HEK293 (cell line): ENCODE measurements at regions not wholly inside any gene's neighbourhood (a gene's known extent, or its start where the extent isn't known, plus 50 kb on each side); places are given as distances from the start of the nearest gene placed in this dataset.

Experiments used
- BCL11A ChIP-seq: fragments of 450-650 bp; formaldehyde crosslinking; IDR thresholded peaks from 2 replicates; pipeline ENCODE4 v1.5.1; 2016; ENCODE audit warnings: low read depth, missing biosample characterization, missing genetic modification characterization
- GLI2 ChIP-seq: fragments of 450-650 bp; formaldehyde crosslinking; IDR thresholded peaks from 2 replicates; pipeline ENCODE4; 2017; ENCODE audit warnings: missing biosample characterization, missing genetic modification characterization, low read depth, borderline replicate concordance
- TCF7L2 ChIP-seq: IDR thresholded peaks from 2 replicates; pipeline ENCODE4 v1.6.1; 2011; ENCODE audit warnings: low read depth, mild to moderate bottlenecking, inconsistent platforms, low read length, moderate library complexity, borderline replicate concordance
- TRIM28 ChIP-seq: IDR thresholded peaks from 2 replicates; pipeline ENCODE4 v1.6.1; 2011; ENCODE audit warnings: low read length, control low read depth, borderline replicate concordance
- ZNF501 ChIP-seq: fragments of 450-650 bp; formaldehyde crosslinking; IDR thresholded peaks from 2 replicates; pipeline ENCODE4 v1.5.1; 2016; ENCODE audit warnings: missing biosample characterization, missing genetic modification characterization
- ZNF658 ChIP-seq: fragments of 450-650 bp; formaldehyde crosslinking; IDR thresholded peaks from 2 replicates; pipeline ENCODE4; 2016; ENCODE audit warnings: missing biosample characterization, missing genetic modification characterization
- ZNF785 ChIP-seq: fragments of 450-650 bp; formaldehyde crosslinking; IDR thresholded peaks from 2 replicates; pipeline ENCODE4 v1.5.1; 2016; ENCODE audit warnings: missing biosample characterization, missing genetic modification characterization
- TF ChIP-seq, protein P1 (sequence below): fragments of 450-650 bp; formaldehyde crosslinking; IDR thresholded peaks from 2 replicates; pipeline ENCODE4 v1.5.1; 2016; ENCODE audit warnings: missing biosample characterization, missing genetic modification characterization
- TF ChIP-seq, protein P2 (sequence below): fragments of 450-650 bp; formaldehyde crosslinking; IDR thresholded peaks from 2 replicates; pipeline ENCODE4 v1.5.1; 2016; ENCODE audit warnings: missing biosample characterization, missing genetic modification characterization
- TF ChIP-seq, protein P3 (sequence below): fragments of 450-650 bp; formaldehyde crosslinking; IDR thresholded peaks from 2 replicates; pipeline ENCODE4 v1.5.1; 2016; ENCODE audit warnings: missing biosample characterization, missing genetic modification characterization, borderline replicate concordance

DNA sequence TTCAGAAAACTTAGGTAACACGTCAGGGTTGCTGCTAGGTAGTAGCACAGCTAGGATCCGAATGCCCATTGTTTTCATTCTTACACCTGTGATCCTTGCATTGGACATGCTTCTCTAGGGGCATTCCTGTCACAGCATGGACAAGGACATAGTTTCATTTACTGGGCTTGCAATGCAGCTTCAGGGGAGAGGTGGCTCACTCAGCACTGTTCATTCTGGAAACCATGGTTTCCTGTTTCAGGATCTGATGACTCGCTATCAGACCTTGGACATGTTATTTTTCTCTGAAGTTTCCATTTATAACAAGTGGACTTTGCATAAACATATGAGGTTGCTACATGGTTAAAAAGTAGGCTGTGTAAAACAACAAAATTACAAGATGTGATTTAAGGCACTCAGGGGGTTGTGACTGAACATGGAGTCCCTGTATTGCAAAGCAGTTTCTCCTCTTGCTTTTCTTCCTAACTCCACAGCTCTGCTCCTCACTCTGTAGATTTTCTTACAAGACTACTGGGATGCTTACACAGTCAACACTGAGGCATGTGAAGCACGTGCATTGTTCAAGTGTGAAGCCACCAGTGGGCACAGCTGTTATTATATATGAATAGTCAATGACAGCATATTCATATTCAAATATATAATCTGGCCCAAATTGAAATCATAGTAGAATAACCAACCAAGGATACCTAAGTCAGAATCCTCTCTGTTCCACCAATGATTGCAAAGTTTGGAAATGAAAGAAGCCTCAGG is 66.1 kb upstream of the STK32A start:
- TF ChIP-seq TCF7L2: no peak
- TF ChIP-seq, protein P1, sequence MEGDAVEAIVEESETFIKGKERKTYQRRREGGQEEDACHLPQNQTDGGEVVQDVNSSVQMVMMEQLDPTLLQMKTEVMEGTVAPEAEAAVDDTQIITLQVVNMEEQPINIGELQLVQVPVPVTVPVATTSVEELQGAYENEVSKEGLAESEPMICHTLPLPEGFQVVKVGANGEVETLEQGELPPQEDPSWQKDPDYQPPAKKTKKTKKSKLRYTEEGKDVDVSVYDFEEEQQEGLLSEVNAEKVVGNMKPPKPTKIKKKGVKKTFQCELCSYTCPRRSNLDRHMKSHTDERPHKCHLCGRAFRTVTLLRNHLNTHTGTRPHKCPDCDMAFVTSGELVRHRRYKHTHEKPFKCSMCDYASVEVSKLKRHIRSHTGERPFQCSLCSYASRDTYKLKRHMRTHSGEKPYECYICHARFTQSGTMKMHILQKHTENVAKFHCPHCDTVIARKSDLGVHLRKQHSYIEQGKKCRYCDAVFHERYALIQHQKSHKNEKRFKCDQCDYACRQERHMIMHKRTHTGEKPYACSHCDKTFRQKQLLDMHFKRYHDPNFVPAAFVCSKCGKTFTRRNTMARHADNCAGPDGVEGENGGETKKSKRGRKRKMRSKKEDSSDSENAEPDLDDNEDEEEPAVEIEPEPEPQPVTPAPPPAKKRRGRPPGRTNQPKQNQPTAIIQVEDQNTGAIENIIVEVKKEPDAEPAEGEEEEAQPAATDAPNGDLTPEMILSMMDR (tag by site-specific recombination): no peak
- TF ChIP-seq ZNF658: no peak
- TF ChIP-seq, protein P2, sequence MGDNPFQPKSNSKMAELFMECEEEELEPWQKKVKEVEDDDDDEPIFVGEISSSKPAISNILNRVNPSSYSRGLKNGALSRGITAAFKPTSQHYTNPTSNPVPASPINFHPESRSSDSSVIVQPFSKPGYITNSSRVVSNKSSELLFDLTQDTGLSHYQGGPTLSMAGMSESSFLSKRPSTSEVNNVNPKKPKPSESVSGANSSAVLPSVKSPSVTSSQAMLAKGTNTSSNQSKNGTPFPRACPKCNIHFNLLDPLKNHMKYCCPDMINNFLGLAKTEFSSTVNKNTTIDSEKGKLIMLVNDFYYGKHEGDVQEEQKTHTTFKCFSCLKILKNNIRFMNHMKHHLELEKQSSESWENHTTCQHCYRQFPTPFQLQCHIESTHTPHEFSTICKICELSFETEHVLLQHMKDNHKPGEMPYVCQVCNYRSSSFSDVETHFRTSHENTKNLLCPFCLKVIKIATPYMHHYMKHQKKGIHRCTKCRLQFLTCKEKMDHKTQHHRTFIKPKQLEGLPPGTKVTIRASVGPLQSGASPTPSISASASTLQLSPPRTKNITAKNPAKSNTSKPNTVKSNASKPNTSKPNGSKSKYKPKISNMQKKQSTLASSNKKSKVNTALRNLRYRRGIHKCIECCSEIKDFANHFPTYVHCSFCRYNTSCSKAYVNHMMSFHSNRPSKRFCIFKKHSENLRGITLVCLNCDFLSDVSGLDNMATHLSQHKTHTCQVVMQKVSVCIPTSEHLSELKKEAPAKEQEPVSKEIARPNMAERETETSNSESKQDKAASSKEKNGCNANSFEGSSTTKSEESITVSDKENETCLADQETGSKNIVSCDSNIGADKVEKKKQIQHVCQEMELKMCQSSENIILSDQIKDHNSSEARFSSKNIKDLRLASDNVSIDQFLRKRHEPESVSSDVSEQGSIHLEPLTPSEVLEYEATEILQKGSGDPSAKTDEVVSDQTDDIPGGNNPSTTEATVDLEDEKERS (tag by site-specific recombination): no peak
- no peak for TF ChIP-seq BCL11A (tag by site-specific recombination)
- no peak for TF ChIP-seq TRIM28
- no peak for TF ChIP-seq GLI2 (tag by site-specific recombination)
- TF ChIP-seq ZNF501: no peak
- TF ChIP-seq, protein P3, sequence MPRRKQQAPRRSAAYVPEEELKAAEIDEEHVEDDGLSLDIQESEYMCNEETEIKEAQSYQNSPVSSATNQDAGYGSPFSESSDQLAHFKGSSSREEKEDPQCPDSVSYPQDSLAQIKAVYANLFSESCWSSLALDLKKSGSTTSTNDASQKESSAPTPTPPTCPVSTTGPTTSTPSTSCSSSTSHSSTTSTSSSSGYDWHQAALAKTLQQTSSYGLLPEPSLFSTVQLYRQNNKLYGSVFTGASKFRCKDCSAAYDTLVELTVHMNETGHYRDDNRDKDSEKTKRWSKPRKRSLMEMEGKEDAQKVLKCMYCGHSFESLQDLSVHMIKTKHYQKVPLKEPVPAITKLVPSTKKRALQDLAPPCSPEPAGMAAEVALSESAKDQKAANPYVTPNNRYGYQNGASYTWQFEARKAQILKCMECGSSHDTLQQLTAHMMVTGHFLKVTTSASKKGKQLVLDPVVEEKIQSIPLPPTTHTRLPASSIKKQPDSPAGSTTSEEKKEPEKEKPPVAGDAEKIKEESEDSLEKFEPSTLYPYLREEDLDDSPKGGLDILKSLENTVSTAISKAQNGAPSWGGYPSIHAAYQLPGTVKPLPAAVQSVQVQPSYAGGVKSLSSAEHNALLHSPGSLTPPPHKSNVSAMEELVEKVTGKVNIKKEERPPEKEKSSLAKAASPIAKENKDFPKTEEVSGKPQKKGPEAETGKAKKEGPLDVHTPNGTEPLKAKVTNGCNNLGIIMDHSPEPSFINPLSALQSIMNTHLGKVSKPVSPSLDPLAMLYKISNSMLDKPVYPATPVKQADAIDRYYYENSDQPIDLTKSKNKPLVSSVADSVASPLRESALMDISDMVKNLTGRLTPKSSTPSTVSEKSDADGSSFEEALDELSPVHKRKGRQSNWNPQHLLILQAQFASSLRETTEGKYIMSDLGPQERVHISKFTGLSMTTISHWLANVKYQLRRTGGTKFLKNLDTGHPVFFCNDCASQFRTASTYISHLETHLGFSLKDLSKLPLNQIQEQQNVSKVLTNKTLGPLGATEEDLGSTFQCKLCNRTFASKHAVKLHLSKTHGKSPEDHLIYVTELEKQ (tag by site-specific recombination): no peak
- TF ChIP-seq ZNF785 (tag by site-specific recombination): no peak
